Stimulated activated CD4-positive, alpha-beta T cell treated with anti-CD3 and anti-CD28 coated beads, Interleukin-1b, Interleukin-23, amount 100 ng/mL, for 1 hour (primary cell): ENCODE measurements at regions not wholly inside any gene's neighbourhood (a gene's known extent, or its start where the extent isn't known, plus 50 kb on each side); places are given as distances from the start of the nearest gene placed in this dataset.
"Not testable (repeated sequence)": the region's sequence is repeated elsewhere in the genome, so short reads cannot be mapped to it uniquely, and the experiment has no call there.

Experiments used
- DNase-seq, 2 donors: peaks; one replicate each; pipeline ENCODE4 v3.0.0-alpha.2; 2020; ENCODE audit warnings: low read depth in 2 of 2

DNA sequence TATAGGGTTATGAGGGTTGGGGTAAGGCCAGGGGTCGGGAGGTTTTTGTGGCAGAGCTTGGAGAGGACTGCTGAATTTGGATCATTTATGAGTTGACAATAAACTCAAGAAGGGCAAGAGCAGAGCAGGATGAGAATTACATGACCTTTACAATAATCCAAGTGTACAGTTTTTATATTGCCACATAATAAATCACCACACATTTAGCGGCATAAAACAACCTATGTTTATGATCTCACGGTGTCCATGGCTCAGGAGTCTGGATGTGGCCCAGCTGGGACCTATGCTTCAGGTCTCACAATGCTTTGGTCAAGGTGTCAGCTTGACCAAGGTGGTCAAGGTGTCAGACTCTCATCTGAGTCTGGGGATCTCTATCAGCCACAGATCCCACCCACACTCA, 118.3 kb upstream of the WSCD1 start:
- DNase-seq, result no peak

DNA sequence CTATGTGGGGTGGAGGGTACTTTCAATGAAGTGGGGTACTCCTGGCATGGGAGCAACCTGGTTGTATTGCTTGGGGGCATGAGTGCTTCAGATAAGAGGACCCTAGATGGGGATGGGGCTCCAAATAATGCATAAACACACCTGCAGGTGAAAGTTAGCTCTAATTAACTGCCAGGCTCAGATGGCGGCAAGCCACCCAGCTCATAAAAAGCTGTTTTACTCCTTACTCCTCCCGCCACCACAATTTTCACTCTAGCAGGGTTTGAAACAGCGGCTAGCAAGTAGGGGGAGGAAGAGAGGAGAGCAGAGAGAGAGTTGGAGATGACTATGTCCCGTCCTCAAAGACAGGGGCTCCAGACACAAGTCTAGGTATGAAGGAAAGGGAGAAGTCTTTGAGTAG, 117.7 kb upstream of the WSCD1 start:
- no peak for DNase-seq

DNA sequence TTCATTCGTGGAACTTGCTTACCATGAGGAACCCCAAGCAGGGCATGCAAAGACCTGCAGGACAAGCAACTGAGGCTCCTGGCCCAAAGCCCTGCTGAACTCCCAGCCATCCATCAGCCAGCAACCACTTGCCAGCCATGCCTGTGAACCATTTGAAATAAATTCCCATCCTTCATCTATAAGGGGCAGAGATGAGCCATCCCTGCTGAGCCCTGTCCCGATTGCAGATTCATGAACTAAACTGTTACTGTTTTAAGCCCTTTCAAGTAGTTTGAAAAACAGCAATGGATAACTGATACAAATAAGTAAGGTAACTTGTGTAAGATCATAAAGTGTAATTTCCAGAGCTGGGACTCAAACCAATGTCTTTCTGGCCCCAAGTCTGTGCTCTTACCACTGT, 114.4 kb upstream of the WSCD1 start:
- no peak for DNase-seq

DNA sequence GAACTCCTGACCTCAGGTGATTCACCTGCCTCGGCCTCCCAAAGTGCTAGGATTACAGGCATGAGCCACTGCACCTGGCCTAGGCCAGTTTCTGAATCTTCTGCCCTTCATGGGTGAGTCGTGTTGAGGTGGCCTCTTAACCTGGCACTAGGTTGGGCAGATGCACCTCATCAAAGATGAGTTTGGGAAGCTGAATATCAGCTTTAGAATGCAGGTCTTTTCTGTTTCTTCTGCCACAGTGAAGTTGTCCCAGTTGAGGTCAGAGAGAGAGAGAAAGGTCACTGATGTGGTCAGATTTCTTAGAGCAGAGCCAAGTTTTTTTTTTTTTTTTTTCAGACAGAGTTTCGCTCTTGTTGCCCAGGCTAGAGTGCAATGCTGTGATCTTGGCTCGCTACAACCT, 111.3 kb upstream of the WSCD1 start:
- no peak for DNase-seq

DNA sequence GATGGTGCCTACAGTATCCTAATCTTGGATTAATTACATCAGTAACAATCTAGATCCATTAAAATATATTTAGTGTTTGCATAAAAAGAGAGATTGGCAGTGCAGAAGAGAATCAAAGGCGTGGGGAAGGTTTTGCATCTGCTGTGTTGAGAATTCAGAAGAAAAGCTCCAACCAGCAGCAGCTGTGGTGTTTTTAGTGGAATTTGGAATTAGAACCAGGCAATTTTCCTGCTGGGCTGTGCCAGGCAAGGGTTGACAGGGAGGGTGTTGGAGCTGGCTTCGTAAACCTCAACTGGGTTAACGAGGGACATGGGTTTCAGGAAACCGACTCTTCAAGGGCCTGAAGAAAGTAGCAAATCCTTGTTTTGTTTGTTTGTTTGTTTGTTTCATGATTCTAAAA, 107.8 kb upstream of the WSCD1 start:
- no peak for DNase-seq

DNA sequence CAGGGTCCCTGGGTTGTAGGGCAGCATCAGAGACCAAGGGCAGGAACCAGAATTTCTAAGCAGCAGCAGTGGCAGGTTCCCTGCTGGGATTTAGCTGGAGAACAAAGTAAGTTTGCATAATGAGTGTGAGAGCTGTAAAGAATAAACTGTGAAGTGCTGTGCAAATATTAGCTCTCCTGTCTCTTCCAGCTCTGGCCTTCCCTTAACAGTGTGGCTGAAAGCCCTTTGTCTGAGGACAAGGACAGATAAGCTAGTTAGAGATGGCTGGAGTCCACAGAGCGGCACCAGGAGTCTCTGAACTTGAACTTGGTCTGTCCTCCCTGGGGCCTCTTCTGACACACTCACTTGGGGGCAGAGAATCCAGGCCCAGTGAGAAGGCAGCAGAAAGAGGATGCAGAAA, 98.2 kb upstream of the WSCD1 start:
- DNase-seq, result no peak

DNA sequence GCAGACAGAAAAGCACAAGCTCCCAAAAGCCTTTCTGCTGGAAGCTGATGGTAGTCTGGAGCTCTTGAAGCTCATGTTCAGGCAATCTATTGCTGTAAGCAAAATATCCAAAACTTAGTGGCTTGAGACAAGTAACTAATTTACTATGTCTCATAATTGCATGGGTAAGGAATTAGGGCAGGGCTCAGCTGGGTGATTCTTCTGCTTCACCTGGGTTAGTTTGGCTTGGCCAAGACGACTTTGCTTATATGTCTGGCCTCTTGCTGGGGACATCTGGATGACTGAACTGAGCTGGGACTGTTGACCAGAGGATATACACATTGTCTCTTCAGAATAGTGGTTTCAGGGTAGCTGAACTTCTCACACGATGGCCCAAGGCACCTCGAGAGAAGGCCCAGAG, 96.8 kb upstream of the WSCD1 start:
- DNase-seq, result no peak

DNA sequence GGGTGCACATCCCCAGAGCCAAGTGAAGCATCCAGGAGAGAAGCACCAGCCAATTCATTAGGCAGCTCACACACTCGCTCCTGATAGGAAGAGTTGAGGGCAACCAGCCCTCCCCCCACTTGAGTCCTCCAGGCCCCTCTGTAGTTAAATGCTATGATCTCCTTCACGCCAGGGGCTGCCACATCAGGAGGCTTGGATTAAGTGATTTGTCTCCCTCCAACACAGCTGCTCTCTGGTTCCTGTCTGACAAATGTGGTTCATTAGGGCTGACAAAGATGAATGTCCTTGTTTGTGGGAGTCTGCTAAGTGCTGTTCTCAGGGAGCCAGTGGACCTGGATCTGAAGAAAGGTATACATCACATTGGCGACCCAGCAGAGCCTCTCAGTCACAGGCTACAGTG, 94.5 kb upstream of the WSCD1 start:
- DNase-seq, result no peak

DNA sequence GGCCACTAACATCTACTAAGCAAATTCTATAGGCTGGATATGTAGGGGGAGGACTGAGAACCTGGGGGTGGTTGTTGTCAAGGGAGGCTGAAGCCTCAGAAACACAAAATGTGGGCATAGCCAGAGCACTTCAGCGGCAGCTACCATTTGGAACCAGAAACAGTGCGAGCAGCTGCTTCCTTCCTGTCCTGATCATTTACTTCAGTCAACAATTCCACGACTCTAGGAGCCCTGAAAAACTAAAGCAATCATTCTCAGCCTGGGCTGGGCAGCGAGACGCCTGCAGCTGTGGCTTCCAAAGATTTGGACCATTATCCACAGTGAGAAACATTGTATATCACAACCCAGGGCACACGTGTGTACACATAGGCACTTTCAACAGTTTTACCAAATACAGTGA, 93.9 kb upstream of the WSCD1 start:
- DNase-seq, result no peak

DNA sequence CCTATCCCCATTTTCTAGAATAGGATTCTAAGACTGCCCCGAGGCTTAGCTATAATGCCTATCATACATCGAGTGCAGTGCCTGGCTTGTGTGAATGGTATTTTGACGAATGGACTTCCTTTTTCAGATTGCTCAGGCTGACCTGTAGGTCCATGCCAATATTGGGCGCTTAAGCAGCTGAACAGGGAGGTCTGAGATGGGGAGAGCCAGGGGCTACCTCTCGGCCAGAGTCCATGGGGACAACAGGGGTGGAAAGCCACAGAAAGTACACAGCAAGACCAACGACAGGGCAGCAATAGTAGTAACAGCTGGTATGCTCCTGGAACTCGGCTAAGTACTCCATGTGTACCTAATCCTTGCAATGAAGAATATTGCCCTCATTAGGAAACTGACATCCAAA, 91.7 kb upstream of the WSCD1 start:
- DNase-seq, result no peak

DNA sequence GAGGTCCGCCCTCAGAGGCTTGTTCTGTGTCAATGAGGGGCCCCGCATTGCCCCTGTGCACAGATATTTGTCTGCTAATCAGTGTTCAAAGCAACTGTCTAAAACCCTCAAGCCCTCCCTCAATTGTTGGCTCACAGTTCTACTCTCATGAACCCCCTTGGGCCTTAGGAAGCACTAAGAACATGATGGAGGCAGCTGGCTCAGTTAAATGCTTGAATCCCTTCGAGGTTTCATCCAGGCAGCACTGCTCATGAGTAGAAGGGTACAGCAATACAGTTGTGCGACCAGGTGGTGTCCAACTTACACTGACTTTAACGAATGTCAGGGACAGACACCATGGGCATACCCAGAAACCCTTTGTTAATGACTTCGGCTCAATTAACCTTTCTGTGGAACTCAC, 89.2 kb upstream of the WSCD1 start:
- no peak for DNase-seq

DNA sequence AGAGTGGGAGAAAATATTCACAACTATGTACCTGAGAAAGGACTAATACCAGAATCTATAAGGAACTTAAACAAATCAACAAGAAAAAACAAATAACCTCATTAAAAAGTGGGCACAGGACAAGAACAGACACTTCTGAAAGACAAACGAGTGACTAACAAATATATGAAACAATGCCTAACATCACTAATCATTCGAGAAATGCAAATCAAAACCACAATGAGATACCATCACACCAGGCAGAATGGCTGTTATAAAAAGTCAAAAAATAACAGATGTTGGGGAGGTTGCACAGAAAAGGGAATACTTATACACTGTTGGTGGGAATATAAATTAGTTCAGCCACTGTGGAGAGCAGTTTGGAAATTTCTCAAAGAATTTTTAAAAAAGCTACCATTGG, 83.5 kb upstream of the WSCD1 start:
- DNase-seq, result no peak

DNA sequence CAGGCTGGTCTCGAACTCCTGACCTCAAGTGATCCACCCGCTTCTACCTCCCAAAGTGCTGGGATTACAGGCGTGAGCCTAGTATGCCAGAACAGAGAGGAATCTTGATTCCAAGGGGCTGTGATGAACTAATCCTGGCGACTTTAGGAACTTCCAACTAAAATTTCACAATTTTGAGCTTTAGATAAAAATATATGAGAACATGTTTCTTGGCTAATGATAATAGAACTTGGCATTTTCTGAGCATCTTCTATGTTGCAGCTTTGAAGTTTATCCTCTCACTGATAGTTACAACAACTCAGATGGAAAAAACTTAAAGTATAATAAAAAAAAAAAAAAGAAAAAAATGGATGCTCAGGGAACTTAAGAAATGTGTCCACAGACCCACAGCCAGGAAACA, 69.8 kb upstream of the WSCD1 start:
- no peak for DNase-seq

DNA sequence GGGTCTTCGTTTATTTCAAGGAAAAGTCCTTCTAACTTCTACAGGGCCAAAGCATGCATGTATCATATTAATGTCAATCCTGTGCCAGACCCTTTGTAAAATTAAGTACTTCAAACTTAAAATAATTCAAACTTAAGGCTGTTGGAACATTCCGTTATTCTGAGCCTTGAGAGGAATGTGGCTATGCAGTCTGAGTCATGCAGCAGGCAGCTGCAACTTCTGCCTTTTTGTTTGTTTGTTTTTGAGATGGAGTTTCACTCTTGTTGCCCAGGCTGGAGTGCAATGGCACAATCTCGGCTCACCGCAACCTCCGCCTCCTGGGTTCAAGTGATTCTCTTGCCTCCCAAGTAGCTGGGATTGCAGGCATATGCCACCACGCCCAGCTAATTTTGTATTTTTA, 67.0 kb upstream of the WSCD1 start:
- not testable (repeated sequence) for DNase-seq

DNA sequence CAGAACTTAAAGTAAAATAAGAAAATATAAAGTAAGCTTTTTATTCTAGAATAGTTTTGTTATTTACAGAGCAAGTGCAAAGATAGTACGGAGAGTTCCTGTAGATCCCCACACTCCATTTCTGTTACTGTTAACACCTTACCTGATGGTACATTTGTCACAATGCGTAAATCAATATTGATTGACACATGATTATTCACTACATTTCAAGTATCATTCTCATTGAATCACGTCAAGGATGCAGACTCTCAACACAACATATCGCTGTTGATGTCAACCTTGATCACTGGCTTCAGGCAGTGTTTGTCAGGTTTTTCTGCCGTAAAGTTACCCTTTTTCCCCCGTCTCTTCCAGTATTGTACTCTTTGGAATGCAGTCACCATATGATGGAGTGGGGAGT, 64.2 kb upstream of the WSCD1 start:
- no peak for DNase-seq

DNA sequence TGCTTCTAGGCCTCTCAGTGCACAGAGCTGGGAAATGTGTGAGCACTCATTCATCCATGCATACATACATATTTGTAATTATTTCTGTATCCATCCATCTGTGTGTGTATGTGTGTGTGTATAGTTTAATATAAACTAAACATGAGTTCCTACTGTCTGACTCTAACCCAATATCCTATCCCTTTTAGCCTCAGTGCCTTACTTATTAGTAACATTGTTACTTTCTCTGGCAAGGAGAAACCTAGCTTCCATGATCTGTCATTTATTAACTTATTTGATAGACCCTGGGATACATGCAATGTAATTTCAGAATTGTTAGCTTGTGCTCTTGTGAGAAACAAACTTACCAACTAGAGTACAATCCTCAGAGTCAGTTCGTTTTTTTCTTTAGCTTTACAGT, 59.0 kb upstream of the WSCD1 start:
- no peak for DNase-seq

DNA sequence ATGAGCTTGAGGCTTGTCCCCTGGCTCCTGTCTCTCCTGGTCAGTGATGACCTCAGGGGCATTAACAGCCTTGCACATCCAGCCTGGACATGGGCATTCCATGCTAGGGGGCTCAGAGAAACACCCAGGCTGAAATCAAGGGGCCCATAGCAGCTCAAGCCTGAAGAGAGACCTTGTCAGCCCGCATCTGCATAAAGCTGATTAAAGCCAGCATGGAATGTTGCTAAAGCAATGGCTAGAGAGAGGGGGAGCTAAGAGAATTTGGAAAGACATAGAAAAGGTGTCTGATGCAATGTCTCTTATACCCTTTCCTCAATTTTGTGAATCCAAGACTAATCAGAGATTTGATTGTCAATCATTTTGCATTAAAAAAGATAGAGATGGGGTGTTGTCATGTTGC, 51.4 kb upstream of the WSCD1 start:
- no peak for DNase-seq

DNA sequence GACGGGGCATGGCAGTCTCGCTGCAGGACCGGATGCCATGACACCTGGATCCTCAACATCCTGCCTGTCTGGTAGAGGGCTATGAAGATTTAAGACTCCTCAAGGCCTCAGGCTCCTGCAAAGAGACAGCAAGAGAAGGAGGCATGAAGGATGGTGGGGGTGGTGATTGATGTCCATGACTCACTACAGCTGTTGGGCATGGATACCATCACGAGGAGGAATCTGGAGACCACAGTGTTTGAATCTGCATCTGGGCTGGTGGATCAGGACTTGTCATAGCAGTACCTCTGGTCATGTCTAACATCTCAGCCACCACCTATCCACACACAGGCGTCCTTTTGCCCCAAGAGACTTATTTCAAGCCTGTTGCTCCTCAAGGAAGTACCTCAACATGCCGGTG, 50.2 kb upstream of the WSCD1 start:
- no peak for DNase-seq

DNA sequence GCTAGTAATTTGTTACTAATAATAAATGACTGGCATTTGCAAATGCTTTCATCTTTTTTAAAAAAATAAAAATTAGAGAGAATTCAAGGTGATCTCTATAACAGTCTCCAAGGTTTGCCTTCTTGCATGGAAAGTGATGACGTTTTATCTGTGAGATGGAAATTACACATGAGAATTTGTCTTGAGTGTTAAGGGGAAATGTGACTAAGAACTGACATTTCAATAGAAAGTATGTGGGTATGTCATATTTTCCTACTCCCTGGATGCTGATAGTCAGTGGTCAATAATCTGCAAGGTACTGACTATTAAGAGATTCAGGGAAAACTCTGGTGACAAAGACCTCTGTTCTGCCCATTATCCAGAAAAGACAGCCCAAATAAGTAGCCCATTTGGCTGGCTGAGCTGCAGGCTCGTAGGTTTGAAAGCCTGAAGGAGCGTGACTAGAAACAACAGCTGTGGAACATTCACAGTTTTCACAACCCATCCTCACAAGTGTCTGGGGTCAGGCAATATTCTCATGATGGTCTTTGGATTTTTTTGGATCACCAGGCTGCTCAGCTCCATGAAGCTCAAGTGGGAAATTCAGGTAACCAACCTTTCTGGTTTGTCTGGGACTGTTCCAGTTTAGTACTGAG, 49.7 kb upstream of the WSCD1 start:
- DNase-seq, result no peak
